ENCODE measurements at regions not wholly inside any gene's neighbourhood (a gene's known extent, or its start where the extent isn't known, plus 50 kb on each side); places are given as distances from the start of the nearest gene placed in this dataset.

GRCh38 chr1:239951511-239952140 lies 140.1 kb upstream of the FMN2 start (continued):
- TF ChIP-seq ATF2 (IDR thresholded peaks at IDR 0.05; ENCODE audit: low read length) (no peak), TCF12 (IDR thresholded peaks at IDR 0.05; ENCODE audit: low read depth, low read length) (no peak), CHD7 (IDR thresholded peaks at IDR 0.05; ENCODE audit: insufficient replicate concordance, low read length) (no peak), GTF2F1 (IDR thresholded peaks at IDR 0.05; ENCODE audit: borderline replicate concordance, low read depth, low read length) (no peak), RAD21 (IDR thresholded peaks at IDR 0.05 in 1 of 2, conservative IDR thresholded peaks at IDR 0.05 in 1 of 2; ENCODE audit: low read depth in 2 of 2, low read length in 2 of 2) (peak; percentile 88 to 92), TEAD4 (IDR thresholded peaks at IDR 0.05; ENCODE audit: low read depth, low read length) (no peak)

Measured in H1 (cell line).